ENCODE measurements at regions not wholly inside any gene's neighbourhood (a gene's known extent, or its start where the extent isn't known, plus 50 kb on each side); places are given as distances from the start of the nearest gene placed in this dataset.

DNA sequence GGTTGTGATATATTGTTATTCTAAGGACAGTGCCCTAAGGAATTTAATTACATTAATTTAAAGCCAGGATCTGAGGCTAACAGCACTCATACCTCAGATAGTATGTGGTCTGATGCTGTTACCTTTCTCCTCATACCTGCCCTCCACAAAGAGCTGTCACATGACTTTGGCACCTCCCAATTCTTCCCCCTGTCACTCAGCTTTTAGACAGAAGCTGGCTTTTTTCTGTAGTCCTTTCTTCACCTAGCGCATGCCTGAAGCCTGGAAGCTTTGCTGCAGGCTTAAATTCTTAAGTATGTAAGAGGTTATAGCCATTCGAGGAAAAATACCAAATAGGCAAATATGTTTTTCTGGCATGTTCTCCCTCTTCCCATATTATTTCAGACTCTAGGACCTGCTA is 61.0 kb upstream of the ADAMTS19 start:
- DNase-seq (ENCODE audit: insufficient read length, low spot score): no peak
- FAIRE-seq: no peak
- TF ChIP-seq POLR2A (IDR thresholded peaks at IDR 0.05; ENCODE audit: low read depth, low read length): no peak

DNA sequence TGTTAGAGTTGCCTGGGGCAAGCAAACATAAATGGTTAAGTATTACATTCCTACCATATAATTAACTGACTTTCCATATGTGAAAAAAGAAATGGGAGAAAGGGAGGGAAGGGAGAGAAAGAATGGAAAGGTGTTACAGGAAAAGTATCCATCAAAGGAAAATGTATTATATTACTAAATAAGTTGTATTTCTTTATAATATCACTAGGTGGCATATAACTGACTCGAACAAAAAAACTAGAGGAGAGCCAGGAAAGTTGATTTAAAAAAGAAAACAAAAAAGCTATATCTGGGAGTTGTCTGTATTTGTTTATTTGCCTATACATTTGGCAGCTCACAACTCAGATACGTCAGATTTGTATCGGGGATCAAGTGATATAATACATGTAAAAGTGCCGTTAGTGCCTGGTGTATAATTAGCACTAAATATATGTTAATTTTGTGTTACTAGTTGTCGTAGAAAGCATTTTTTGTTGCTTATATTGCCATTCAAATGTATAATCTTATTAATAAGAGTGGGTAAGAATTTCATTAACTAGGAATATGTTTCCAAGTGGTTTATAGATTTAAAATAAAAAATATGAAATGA is 59.6 kb upstream of the ADAMTS19 start:
- no peak for TF ChIP-seq POLR2A (IDR thresholded peaks at IDR 0.05; ENCODE audit: low read depth, low read length)
- FAIRE-seq (no peak), DNase-seq (ENCODE audit: insufficient read length, low spot score) (no peak)

DNA sequence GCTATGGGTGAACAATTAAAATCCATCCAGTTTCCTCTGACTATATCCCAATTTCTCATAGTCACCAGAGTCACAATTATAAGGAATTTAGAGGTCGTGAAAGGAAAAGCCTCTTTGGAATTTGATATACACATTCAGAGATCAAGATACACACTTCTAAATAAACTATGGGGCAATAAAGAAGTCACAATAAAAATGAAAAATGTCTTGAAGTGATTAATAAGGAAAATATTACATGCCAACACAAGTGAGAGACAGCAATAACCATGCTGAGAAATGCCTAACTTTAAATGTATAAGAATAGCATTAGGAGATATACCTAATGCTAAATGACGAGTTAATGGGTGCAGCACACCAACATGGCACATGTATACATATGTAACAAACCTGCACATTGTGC is 54.9 kb upstream of the ADAMTS19 start:
- no peak for DNase-seq (ENCODE audit: insufficient read length, low spot score)
- no peak for FAIRE-seq
- no peak for TF ChIP-seq POLR2A (IDR thresholded peaks at IDR 0.05; ENCODE audit: low read depth, low read length)

DNA sequence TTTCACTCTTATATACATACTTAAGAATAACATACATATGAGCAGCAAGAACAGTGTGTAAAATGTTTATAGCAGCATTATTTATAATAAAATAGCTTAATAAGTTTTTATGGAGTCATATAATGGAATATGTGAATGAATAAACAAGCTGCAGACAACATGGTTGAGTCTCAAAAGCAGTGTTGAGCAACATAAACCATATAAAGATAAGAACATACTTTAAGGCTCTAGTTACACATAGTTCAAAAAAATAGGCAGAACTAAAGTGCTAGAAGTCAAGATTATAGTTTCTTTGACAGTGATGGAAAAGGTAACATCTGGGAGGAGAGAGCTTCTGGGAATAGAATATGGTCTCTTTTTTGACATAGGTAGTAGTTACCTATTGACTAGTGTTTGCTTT is 53.7 kb upstream of the ADAMTS19 start:
- no peak for TF ChIP-seq POLR2A (IDR thresholded peaks at IDR 0.05; ENCODE audit: low read depth, low read length)
- DNase-seq (ENCODE audit: insufficient read length, low spot score): no peak
- no peak for FAIRE-seq
